ENCODE measurements at regions not wholly inside any gene's neighbourhood (a gene's known extent, or its start where the extent isn't known, plus 50 kb on each side); places are given as distances from the start of the nearest gene placed in this dataset.

- no peak for TF ChIP-seq POLR2A (IDR thresholded peaks at IDR 0.05; ENCODE audit: low read depth, low read length)
- no peak for TF ChIP-seq POLR2AphosphoS5 (IDR thresholded peaks at IDR 0.05; ENCODE audit: low read depth, low read length)
- TF ChIP-seq TAF1 (IDR thresholded peaks at IDR 0.05; ENCODE audit: borderline replicate concordance, low read depth, low read length), result no peak
Measured at GRCh38 chr3:177642804-177643125, 445.5 kb upstream of the TBL1XR1 start.
